Left ventricle myocardium inferior (tissue), 1 donor: ENCODE measurements at regions not wholly inside any gene's neighbourhood (a gene's known extent, or its start where the extent isn't known, plus 50 kb on each side); places are given as distances from the start of the nearest gene placed in this dataset.

ENCODE experiments used
- DNase-seq: peaks from one replicate; pipeline ENCODE4 v3.0.0-alpha.2; 2020
- H3K27ac ChIP-seq: fragments of 200-600 bp; replicated peaks from 2 replicates; pipeline ENCODE4 v1.8.0; 2021
- H3K27me3 ChIP-seq: fragments of 200-600 bp; 2 replicates; pipeline ENCODE4 v1.8.0; 2021; ENCODE audit warnings: low read depth
- H3K36me3 ChIP-seq: fragments of 200-600 bp; 2 replicates; pipeline ENCODE4 v1.8.0; 2021
- H3K4me1 ChIP-seq: fragments of 200-600 bp; 2 replicates; pipeline ENCODE4 v1.8.0; 2021
- H3K4me3 ChIP-seq: fragments of 200-600 bp; 2 replicates; pipeline ENCODE4 v1.8.0; 2021; ENCODE audit warnings: mild to moderate bottlenecking, moderate library complexity
- H3K9me3 ChIP-seq: fragments of 200-600 bp; replicated peaks from 2 replicates; pipeline ENCODE4 v1.8.0; 2021
- CTCF ChIP-seq: fragments of 200-600 bp; IDR thresholded peaks from 2 replicates; pipeline ENCODE4 v1.8.0; 2021; ENCODE audit warnings: antibody characterized with exemption, mild to moderate bottlenecking, borderline replicate concordance
- intact Hi-C: fragments of 100-400 bp; cut with micrococcal nuclease; formaldehyde crosslinking; loops from one replicate; pipeline ENCODE4 v1.11.0; 2022
- donor health status: DM: no; HTN: yes; CAD: no; lungs with severe emphysema.

GRCh38 chr15:88348579-88349230, 92.2 kb upstream of the NTRK3 start:
- TF ChIP-seq CTCF: no peak
- H3K27ac ChIP-seq: no peak overlapping the region
- no peaks in the 10 kb centered on the region for H3K4me1 ChIP-seq
- peaks cover 21% of the 10 kb centered on the region for H3K9me3 ChIP-seq
- H3K36me3 ChIP-seq: no peaks in the 10 kb centered on the region
- peaks cover 35% of the 10 kb centered on the region for H3K27me3 ChIP-seq
- no peak for DNase-seq
- no peak overlapping the region for H3K4me3 ChIP-seq
- intact Hi-C loops: no loop called here

DNA sequence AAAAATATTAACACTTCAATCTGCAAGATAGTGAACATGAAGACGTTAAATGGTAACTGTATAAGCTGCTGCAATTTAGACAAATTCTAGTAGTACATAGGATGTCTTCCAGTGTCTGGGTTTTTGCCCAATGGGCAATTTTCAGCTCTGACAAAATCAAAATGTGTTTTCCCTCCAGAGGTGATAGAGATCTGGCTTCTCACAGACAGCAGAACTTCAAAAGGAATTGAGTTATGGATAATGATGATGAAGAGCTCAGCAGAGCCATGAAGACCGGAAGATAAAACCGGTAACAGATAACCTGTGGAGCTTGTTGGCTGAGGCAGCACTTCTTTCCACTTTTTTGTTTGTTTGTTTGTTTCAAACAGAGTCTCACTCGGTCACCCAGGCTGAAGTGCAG, 89.4 kb upstream of the NTRK3 start:
- Histone ChIP-seq H3K36me3 (no peaks in the 10 kb centered on the region), H3K4me1 (no peaks in the 10 kb centered on the region), H3K27me3 (peaks cover 35% of the 10 kb centered on the region), H3K4me3 (no peak overlapping the region), H3K27ac (no peak overlapping the region), H3K9me3 (no peaks in the 10 kb centered on the region)
- TF ChIP-seq CTCF: no peak
- no peak for DNase-seq
- intact Hi-C loops: no loop called here

DNA sequence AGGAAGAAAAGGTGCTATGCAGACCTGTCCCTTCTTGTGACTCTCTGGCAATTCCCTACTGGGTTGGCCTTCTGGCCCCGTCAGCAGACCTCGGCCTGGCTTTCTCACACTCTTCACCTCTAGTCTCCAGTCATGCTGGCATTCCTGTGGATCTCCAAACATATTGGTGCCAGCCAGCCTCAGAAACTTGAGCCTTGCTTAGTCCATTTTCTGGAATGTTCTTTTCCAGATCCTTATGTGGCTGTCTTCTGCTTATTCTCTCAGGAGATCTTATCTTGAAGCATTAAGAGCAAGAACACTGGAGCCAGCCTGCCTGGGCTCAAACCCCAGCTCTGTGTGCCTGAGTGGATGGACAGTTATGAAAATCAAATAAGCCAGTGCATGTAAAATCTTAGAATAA, 88.2 kb upstream of the NTRK3 start:
- intact Hi-C loops: no loop called here
- Histone ChIP-seq H3K36me3 (no peaks in the 10 kb centered on the region), H3K4me3 (no peak overlapping the region), H3K9me3 (no peaks in the 10 kb centered on the region), H3K27ac (no peak overlapping the region), H3K4me1 (no peaks in the 10 kb centered on the region), H3K27me3 (peaks cover 35% of the 10 kb centered on the region)
- DNase-seq: no peak
- no peak for TF ChIP-seq CTCF

- Histone ChIP-seq H3K36me3 (no peaks in the 10 kb centered on the region), H3K4me3 (no peak overlapping the region), H3K9me3 (no peaks in the 10 kb centered on the region), H3K4me1 (no peaks in the 10 kb centered on the region), H3K27ac (no peak overlapping the region), H3K27me3 (peaks cover 27% of the 10 kb centered on the region)
- DNase-seq: no peak
- intact Hi-C loops: no loop called here
- TF ChIP-seq CTCF: no peak
Observed at GRCh38 chr15:88342666-88343065, 86.1 kb upstream of the NTRK3 start.

DNA sequence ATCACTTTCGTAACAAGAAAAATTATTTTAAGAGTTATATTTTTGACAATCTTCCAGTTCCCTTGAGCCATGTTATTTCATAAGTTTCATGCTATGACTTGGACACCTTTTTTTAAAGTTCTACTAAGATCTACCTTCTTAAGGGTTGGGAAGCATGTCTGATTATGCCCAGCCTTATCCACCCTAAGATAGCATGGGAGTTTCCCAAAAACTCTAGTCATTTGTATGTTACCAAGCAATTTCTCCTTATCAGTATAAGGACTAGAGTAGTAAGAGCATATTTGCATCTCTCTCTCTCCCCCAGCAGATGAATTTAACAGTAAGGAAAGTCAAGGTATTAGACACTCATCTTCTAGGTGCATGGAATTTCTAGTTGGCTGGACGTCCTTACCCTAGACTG, 85.1 kb upstream of the NTRK3 start:
- peaks cover 23% of the 10 kb centered on the region for H3K27me3 ChIP-seq
- TF ChIP-seq CTCF: no peak

More for the DNA sequence above, 85.1 kb upstream of the NTRK3 start:
- no peak overlapping the region for H3K27ac ChIP-seq
- intact Hi-C loops: no loop called here
- no peaks in the 10 kb centered on the region for H3K4me1 ChIP-seq
- no peak for DNase-seq
- H3K4me3 ChIP-seq: no peak overlapping the region
- H3K36me3 ChIP-seq: no peaks in the 10 kb centered on the region
- H3K9me3 ChIP-seq: no peaks in the 10 kb centered on the region
